ENCODE measurements at regions not wholly inside any gene's neighbourhood (a gene's known extent, or its start where the extent isn't known, plus 50 kb on each side); places are given as distances from the start of the nearest gene placed in this dataset.

GRCh38 chr9:87301371-87301770 lies 196.3 kb upstream of the DAPK1 start:
- no peak overlapping the region for H3K4me3 ChIP-seq
- H3K9me3 ChIP-seq = no peaks in the 10 kb centered on the region
- TF ChIP-seq, protein P1, sequence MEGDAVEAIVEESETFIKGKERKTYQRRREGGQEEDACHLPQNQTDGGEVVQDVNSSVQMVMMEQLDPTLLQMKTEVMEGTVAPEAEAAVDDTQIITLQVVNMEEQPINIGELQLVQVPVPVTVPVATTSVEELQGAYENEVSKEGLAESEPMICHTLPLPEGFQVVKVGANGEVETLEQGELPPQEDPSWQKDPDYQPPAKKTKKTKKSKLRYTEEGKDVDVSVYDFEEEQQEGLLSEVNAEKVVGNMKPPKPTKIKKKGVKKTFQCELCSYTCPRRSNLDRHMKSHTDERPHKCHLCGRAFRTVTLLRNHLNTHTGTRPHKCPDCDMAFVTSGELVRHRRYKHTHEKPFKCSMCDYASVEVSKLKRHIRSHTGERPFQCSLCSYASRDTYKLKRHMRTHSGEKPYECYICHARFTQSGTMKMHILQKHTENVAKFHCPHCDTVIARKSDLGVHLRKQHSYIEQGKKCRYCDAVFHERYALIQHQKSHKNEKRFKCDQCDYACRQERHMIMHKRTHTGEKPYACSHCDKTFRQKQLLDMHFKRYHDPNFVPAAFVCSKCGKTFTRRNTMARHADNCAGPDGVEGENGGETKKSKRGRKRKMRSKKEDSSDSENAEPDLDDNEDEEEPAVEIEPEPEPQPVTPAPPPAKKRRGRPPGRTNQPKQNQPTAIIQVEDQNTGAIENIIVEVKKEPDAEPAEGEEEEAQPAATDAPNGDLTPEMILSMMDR (IDR thresholded peaks at IDR 0.05) = no peak
- no peak overlapping the region for H3K27ac ChIP-seq
- no peaks in the 10 kb centered on the region for H3K27me3 ChIP-seq
- H3K4me1 ChIP-seq = peaks cover 0 to 17% (median 6%) of the 10 kb centered on the region in 4 donors
- no peaks in the 10 kb centered on the region for H3K36me3 ChIP-seq
- DNase-seq = no peak
- intact Hi-C loops (cut with DNase I; ENCODE audit: low total_unique reads) = no loop called here

GRCh38 chr9:87305151-87305550 lies 192.5 kb upstream of the DAPK1 start:
- no peak for DNase-seq
- Histone ChIP-seq H3K9me3 (no peaks in the 10 kb centered on the region), H3K36me3 (no peaks in the 10 kb centered on the region), H3K4me3 (no peak overlapping the region), H3K4me1 (peaks cover 0 to 25% (median 6%) of the 10 kb centered on the region in 4 donors), H3K27ac (peak overlapping the region; percentile 29 to 40), H3K27me3 (no peaks in the 10 kb centered on the region)
- TF ChIP-seq, protein P1 (IDR thresholded peaks at IDR 0.05) = no peak
- intact Hi-C loops (cut with DNase I; ENCODE audit: low total_unique reads) = no loop called here

GRCh38 chr9:87306006-87306405 lies 191.7 kb upstream of the DAPK1 start:
- Histone ChIP-seq H3K27ac (no peak overlapping the region), H3K4me1 (peaks cover 0 to 25% (median 6%) of the 10 kb centered on the region in 4 donors), H3K27me3 (no peaks in the 10 kb centered on the region), H3K9me3 (no peaks in the 10 kb centered on the region), H3K36me3 (no peaks in the 10 kb centered on the region), H3K4me3 (no peak overlapping the region)
- TF ChIP-seq, protein P1 (IDR thresholded peaks at IDR 0.05) = no peak
- intact Hi-C loops (cut with DNase I; ENCODE audit: low total_unique reads) = no loop called here
- no peak for DNase-seq

GRCh38 chr9:87307848-87308247 lies 189.8 kb upstream of the DAPK1 start:
- peaks cover 0 to 25% (median 6%) of the 10 kb centered on the region in 4 donors for H3K4me1 ChIP-seq
- intact Hi-C loops (cut with DNase I; ENCODE audit: low total_unique reads) = no loop called here
- H3K27ac ChIP-seq = peak overlapping the region in 1 of 2 donors; percentile 41
- no peaks in the 10 kb centered on the region for H3K9me3 ChIP-seq
- H3K27me3 ChIP-seq = no peaks in the 10 kb centered on the region
- no peak overlapping the region for H3K4me3 ChIP-seq
- no peak for DNase-seq
- TF ChIP-seq, protein P1 (IDR thresholded peaks at IDR 0.05) = no peak
- no peaks in the 10 kb centered on the region for H3K36me3 ChIP-seq

- Histone ChIP-seq H3K4me3 (no peak overlapping the region), H3K36me3 (no peaks in the 10 kb centered on the region), H3K9me3 (no peaks in the 10 kb centered on the region), H3K27ac (no peak overlapping the region), H3K27me3 (no peaks in the 10 kb centered on the region), H3K4me1 (peaks cover 0 to 25% (median 6%) of the 10 kb centered on the region in 4 donors)
- DNase-seq = no peak
- TF ChIP-seq, protein P1 (IDR thresholded peaks at IDR 0.05) = no peak
- intact Hi-C loops (cut with DNase I; ENCODE audit: low total_unique reads) = no loop called here
Measured at GRCh38 chr9:87309236-87309635, 188.4 kb upstream of the DAPK1 start.

Data from tibial artery (tissue), 4 donors.